GM19395 (cell line): ENCODE measurements at regions not wholly inside any gene's neighbourhood (a gene's known extent, or its start where the extent isn't known, plus 50 kb on each side); places are given as distances from the start of the nearest gene placed in this dataset.

Experiments
- ATAC-seq: cut with Tn5 transposase; IDR thresholded peaks from one replicate; pipeline ENCODE4 v1.9.1; 2021; ENCODE audit warnings: mild to moderate bottlenecking, moderate library complexity; ENCODE audit not compliant: unreplicated experiment

GRCh38 chr2:129464036-129464435, 515.4 kb upstream of the RAB6C start:
- no peak for ATAC-seq

GRCh38 chr2:129464631-129465030, 514.8 kb upstream of the RAB6C start:
- ATAC-seq = no peak

DNA sequence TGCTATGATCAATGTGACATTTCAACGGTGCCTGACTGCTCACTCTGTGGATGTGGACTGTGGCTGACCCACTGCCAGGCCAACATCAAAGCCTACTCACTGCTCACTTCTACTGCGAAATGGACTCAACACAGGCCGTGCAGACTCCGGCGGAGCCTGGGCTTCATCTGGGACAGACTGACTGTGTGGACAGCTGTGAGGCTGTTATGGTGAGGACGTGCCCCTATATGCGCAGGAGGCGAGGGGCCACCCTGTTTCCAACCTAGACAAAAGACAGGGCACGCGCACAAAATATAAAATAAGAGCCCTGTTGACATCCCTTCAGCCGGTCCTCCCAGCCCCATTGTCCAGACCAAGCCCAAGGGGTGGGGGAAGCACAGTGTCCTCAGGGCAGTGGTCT, 514.4 kb upstream of the RAB6C start:
- no peak for ATAC-seq

GRCh38 chr2:129466389-129466788, 513.1 kb upstream of the RAB6C start:
- ATAC-seq = no peak

GRCh38 chr2:129467012-129467779, 512.3 kb upstream of the RAB6C start:
- ATAC-seq = no peak

DNA sequence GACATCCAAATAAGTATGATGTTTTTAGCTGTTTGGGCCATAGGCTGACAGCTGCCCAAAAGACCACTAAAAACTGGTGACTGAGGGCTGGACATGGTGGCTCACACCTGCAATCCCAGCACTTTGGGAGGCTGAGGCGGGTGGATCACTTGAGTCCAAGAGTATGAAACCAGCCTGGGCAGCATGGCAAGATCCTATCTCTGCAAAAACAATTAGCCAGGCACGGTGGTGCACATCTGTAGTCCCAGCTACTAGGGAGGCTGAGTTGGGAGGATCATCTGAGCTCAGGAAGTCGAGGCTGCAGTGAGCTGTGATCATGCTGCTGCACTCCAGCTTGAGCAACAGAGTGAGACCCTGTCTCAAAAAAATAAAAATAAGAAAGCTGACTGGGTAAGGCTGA, 511.5 kb upstream of the RAB6C start:
- ATAC-seq = no peak

GRCh38 chr2:129468879-129469278, 510.6 kb upstream of the RAB6C start:
- ATAC-seq = no peak

- no peak for ATAC-seq
Observed at GRCh38 chr2:129469389-129469788, 510.1 kb upstream of the RAB6C start.

DNA sequence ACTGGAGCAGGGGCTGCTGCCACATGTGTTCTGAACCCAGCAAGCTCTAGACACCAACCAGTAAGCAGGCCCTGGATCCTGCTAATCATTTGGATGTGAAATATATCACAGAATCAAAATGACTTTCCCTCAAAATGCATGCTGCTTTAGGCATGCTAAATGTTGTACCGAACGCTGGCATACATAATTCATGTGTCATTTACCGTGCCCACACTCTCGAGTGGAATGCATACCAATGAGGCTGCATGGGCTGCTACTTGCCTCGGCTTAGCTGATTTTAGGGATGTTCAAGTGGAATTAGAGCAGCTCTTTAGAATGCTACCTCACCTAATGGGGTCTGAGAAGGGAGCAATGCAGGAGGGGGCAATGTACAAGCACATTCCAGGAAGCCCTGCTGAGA, 509.6 kb upstream of the RAB6C start:
- ATAC-seq = no peak

DNA sequence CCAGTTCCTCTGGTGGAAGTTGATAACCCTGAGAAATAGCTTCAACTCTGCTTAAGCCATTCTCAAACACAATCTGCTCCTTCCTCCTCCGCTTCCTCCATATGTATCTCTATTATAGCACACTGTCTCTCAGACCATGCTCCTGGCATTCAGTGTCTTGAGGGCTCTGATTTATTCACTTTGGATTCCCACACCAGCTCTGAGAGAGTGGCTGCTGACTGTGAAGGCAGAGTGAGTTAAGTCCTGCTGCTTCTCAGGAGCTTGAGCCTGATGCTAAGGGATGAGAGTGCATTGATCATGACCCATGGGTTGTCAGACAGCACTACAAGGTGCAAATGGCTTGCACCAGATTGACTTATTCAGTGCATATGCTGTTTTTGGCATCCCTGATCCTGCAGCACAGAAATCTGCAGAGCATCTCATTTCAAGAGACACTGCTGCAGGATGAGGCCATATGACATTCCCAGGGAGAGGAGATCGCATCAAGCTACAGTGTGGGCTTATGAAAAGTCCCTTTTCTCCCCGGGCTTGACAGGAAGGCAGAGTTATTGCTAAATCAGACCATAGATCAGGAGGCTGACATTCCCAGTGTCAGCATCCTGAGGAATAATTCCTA, 500.5 kb upstream of the RAB6C start:
- ATAC-seq = no peak

- ATAC-seq = no peak
Observed at GRCh38 chr2:129479892-129480291, 499.6 kb upstream of the RAB6C start.

GRCh38 chr2:129480790-129481189, 498.7 kb upstream of the RAB6C start:
- no peak for ATAC-seq

- no peak for ATAC-seq
Observed at GRCh38 chr2:129481306-129482219, 497.9 kb upstream of the RAB6C start.

GRCh38 chr2:129482626-129483025, 496.8 kb upstream of the RAB6C start:
- no peak for ATAC-seq

DNA sequence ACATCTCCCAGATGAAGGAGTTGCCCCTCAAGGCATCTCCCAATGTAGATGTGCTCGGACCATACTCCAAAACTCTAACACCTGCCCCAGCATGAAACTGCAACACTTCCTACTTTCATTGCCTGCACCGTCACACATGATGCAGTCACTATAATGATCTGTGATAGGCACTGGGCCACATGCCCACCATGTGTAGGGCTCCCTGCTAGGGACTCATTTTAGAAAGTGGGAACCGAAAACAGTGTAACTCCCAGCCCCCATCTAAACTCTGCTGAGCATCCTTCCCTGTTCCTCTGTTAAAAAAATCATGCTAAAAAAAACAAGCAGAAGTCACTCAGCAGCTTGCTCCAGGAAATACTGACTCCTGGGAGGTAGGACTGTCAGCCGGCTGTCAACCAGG, 496.1 kb upstream of the RAB6C start:
- ATAC-seq = peak; percentile 90

DNA sequence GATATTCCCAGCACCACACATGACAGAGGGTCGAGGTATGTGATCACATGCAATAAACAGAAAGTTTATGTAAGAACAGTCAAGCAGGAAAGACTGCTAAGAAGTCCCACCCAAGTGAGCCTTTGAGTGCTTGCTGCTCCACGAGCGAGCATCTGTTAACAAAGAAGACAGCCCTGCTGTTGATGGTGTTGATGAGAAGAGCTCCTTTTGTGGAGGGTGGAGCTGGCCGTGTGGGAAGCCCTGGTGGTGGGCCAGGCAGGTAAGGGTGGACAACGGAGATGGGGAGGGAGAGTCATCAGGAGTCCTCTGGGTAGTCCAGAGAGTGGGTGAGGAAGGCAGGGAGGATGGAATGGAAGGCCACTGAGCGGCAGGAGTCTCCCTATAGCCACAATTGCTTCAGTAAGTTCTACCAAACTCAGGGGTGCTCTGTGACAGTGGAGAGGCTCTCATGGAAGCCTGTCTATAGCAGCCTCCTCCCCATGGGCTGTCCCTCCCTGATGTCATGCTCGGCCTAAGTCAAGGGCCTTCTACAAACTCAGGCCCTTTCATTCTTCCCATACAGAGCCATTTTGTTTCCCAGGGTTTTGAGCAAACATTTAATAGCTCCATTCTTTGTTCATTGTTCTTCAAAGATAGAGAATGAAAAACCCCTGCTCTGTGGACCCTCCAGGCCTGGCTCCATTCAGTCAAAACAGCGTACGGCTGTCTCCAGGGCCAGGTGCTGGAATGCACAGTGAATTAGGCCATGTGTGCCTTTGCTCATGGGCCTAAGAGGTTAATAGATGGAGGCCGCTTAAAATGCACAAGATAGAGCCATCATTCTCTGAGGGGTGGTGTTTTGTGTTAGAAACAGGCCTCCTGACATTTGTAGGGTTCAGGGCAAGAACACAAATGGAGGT, 494.2 kb upstream of the RAB6C start:
- no peak for ATAC-seq

GRCh38 chr2:129488376-129488775, 491.1 kb upstream of the RAB6C start:
- no peak for ATAC-seq

DNA sequence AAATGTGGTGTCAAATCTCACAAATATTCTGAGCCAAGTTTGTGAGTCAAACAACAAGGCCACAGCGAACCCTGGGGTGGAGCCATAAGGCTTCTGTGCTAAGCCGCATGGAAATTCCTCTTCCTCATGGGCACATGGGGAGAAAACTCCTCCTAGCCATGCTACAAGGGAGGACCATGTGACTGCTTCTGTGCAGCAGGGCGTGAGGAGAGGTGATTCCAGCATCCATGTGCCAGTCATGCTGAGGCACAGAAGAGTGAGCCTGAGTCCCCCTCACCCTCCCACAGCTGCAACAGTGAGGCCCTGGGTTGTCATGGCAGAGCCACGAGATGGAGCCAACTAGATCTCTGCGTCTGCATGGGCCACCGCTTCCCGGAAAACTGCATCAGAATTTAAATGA, 488.8 kb upstream of the RAB6C start:
- ATAC-seq = no peak

DNA sequence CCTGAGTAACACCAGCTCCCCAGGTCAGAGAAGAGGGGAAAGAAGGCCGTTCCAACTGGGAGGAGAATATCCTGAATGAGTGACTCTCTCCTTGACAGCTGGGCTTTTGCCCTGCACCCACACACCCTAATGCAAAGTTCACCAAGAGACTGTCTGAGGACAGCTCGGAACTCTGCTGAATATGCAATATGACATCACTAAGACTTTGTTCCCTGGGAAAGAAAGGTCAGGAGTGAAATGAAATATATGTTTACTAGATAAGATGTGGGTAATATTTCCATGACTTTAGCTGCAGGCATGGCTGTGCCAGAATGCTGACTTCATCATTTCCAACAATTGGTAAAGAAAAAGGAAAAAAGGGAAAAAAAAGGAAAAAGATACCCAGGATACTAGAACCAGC, 488.2 kb upstream of the RAB6C start:
- no peak for ATAC-seq

GRCh38 chr2:129492548-129492947, 486.9 kb upstream of the RAB6C start:
- no peak for ATAC-seq

DNA sequence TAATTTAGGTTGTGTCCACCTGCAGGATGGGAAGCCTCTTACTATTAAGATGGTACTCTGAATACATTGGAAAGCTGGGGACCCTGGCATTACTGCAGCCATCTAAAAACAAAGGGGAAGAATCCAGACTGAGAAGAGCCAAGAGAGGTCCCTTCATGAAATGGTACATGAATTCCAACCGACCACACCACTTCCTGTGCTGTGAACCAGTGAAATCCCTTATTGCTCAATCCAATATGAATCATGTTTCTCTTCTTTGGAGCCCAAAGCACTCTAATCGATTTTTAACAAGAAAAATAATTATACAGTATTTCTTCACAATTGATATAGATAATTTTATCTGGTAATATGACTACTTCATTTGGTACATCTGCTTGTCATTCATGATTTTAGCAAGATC, 479.7 kb upstream of the RAB6C start:
- ATAC-seq = no peak
